ENCODE measurements at regions not wholly inside any gene's neighbourhood (a gene's known extent, or its start where the extent isn't known, plus 50 kb on each side); places are given as distances from the start of the nearest gene placed in this dataset.

- Histone ChIP-seq H3K4me1 (ENCODE audit: control insufficient read depth, insufficient read depth, low read length) (no peaks in the 10 kb centered on the region), H3K9me3 (ENCODE audit: control insufficient read depth, low read length) (no peaks in the 10 kb centered on the region), H3K36me3 (ENCODE audit: control insufficient read depth, insufficient read depth, low read length) (no peaks in the 10 kb centered on the region), H3K4me3 (ENCODE audit: low read length) (no peak overlapping the region), H3K27ac (ENCODE audit: low read depth, low read length) (no peak overlapping the region), H3K9ac (ENCODE audit: extremely low read depth, low read length, poor library complexity, severe bottlenecking) (no peak overlapping the region), H3K27me3 (ENCODE audit: control insufficient read depth, insufficient read depth, low read length, poor library complexity, severe bottlenecking) (no peaks in the 10 kb centered on the region)
- no peak for TF ChIP-seq CTCF (conservative IDR thresholded peaks at IDR 0.05)
- no peak overlapping the region for H3K4me3 Mint-ChIP-seq
- no peak for DNase-seq
- H3K4me1 Mint-ChIP-seq, result no peaks in the 10 kb centered on the region
- no peaks in the 10 kb centered on the region for H3K9me3 Mint-ChIP-seq
- H3K27ac Mint-ChIP-seq, result no peak overlapping the region
- WGBS, 2 experiments (ENCODE audit: insufficient coverage in 1 of 2, insufficient read length in 1 of 2), result 90 to 96% methylated on average over 3 to 6 of the region's 6 CpGs
- H3K36me3 Mint-ChIP-seq (ENCODE audit: low read depth), result no peaks in the 10 kb centered on the region
- no peaks in the 10 kb centered on the region for H3K27me3 Mint-ChIP-seq (ENCODE audit: insufficient read depth)
These were observed 146.9 kb downstream of the TFEC start for GRCh38 chr7:115883629-115884028.

- TF ChIP-seq CTCF (conservative IDR thresholded peaks at IDR 0.05), result no peak
- Histone ChIP-seq H3K9ac (ENCODE audit: extremely low read depth, low read length, poor library complexity, severe bottlenecking) (no peak overlapping the region), H3K4me3 (ENCODE audit: low read length) (no peak overlapping the region), H3K4me1 (ENCODE audit: control insufficient read depth, insufficient read depth, low read length) (no peaks in the 10 kb centered on the region), H3K27me3 (ENCODE audit: control insufficient read depth, insufficient read depth, low read length, poor library complexity, severe bottlenecking) (no peaks in the 10 kb centered on the region), H3K27ac (ENCODE audit: low read depth, low read length) (no peak overlapping the region), H3K36me3 (ENCODE audit: control insufficient read depth, insufficient read depth, low read length) (no peaks in the 10 kb centered on the region), H3K9me3 (ENCODE audit: control insufficient read depth, low read length) (no peaks in the 10 kb centered on the region)
- Mint-ChIP-seq H3K9me3 (no peaks in the 10 kb centered on the region), H3K36me3 (ENCODE audit: low read depth) (no peaks in the 10 kb centered on the region), H3K27ac (no peak overlapping the region), H3K27me3 (ENCODE audit: insufficient read depth) (no peaks in the 10 kb centered on the region), H3K4me3 (no peak overlapping the region), H3K4me1 (no peaks in the 10 kb centered on the region)
- no peak for DNase-seq
- WGBS, 2 experiments (ENCODE audit: insufficient coverage in 1 of 2, insufficient read length in 1 of 2), result 94 to 100% methylated on average over 2 of the region's 2 CpGs
These were observed 149.1 kb downstream of the TFEC start for GRCh38 chr7:115881476-115881875.

GRCh38 chr7:115879171-115879570, 151.4 kb downstream of the TFEC start:
- Histone ChIP-seq H3K4me1 (ENCODE audit: control insufficient read depth, insufficient read depth, low read length) (no peaks in the 10 kb centered on the region), H3K36me3 (ENCODE audit: control insufficient read depth, insufficient read depth, low read length) (no peaks in the 10 kb centered on the region), H3K4me3 (ENCODE audit: low read length) (no peak overlapping the region), H3K9me3 (ENCODE audit: control insufficient read depth, low read length) (no peaks in the 10 kb centered on the region), H3K9ac (ENCODE audit: extremely low read depth, low read length, poor library complexity, severe bottlenecking) (no peak overlapping the region), H3K27me3 (ENCODE audit: control insufficient read depth, insufficient read depth, low read length, poor library complexity, severe bottlenecking) (no peaks in the 10 kb centered on the region), H3K27ac (ENCODE audit: low read depth, low read length) (no peak overlapping the region)
- WGBS, 2 experiments (ENCODE audit: insufficient coverage in 1 of 2, insufficient read length in 1 of 2), result 97% methylated on average over 2 of the region's 2 CpGs; no CpG with 5 or more reads in 1 of the 2 experiments
- Mint-ChIP-seq H3K27ac (no peak overlapping the region), H3K9me3 (no peaks in the 10 kb centered on the region), H3K27me3 (ENCODE audit: insufficient read depth) (no peaks in the 10 kb centered on the region), H3K4me1 (no peaks in the 10 kb centered on the region), H3K36me3 (ENCODE audit: low read depth) (no peaks in the 10 kb centered on the region), H3K4me3 (no peak overlapping the region)
- no peak for DNase-seq
- TF ChIP-seq CTCF (conservative IDR thresholded peaks at IDR 0.05), result no peak

All from endodermal cell (in vitro differentiated cells).